ENCODE measurements at regions not wholly inside any gene's neighbourhood (a gene's known extent, or its start where the extent isn't known, plus 50 kb on each side); places are given as distances from the start of the nearest gene placed in this dataset.
"Not testable (repeated sequence)": the region's sequence is repeated elsewhere in the genome, so short reads cannot be mapped to it uniquely, and the experiment has no call there.

GRCh38 chr3:20250314-20250713 is 64.3 kb upstream of the SGO1 start:
- no peak for DNase-seq (ENCODE audit: low spot score)

- no peak for DNase-seq (ENCODE audit: low spot score)
These were observed 60.7 kb upstream of the SGO1 start for GRCh38 chr3:20246662-20247061.

- DNase-seq (ENCODE audit: low spot score) = no peak
These were observed 59.8 kb upstream of the SGO1 start for GRCh38 chr3:20245781-20246180.

- no peak for DNase-seq (ENCODE audit: low spot score)
These were observed 54.3 kb upstream of the SGO1 start for GRCh38 chr3:20240154-20240883.

GRCh38 chr3:20238199-20238598 is 52.2 kb upstream of the SGO1 start:
- not testable (repeated sequence) for DNase-seq (ENCODE audit: low spot score)

GRCh38 chr3:20236603-20237002 is 50.6 kb upstream of the SGO1 start:
- DNase-seq (ENCODE audit: low spot score) = no peak

Data from AG08396 (cell line).